ENCODE measurements at regions not wholly inside any gene's neighbourhood (a gene's known extent, or its start where the extent isn't known, plus 50 kb on each side); places are given as distances from the start of the nearest gene placed in this dataset.

- no peak for TF ChIP-seq CTCF (IDR thresholded peaks at IDR 0.05; ENCODE audit: low read depth, low read length)
- H3K4me3 ChIP-seq (ENCODE audit: low read depth, low read length) = no peak overlapping the region
Measured at GRCh38 chr5:27276119-27276518, 237.7 kb upstream of the CDH9 start.

GRCh38 chr5:27275345-27275744 is 237.0 kb upstream of the CDH9 start:
- no peak for TF ChIP-seq CTCF (IDR thresholded peaks at IDR 0.05; ENCODE audit: low read depth, low read length)
- H3K4me3 ChIP-seq (ENCODE audit: low read depth, low read length) = no peak overlapping the region

GRCh38 chr5:27269766-27270165 is 231.4 kb upstream of the CDH9 start:
- TF ChIP-seq CTCF (IDR thresholded peaks at IDR 0.05; ENCODE audit: low read depth, low read length) = no peak
- no peak overlapping the region for H3K4me3 ChIP-seq (ENCODE audit: low read depth, low read length)

GRCh38 chr5:27267209-27267824 is 228.9 kb upstream of the CDH9 start:
- no peak for TF ChIP-seq CTCF (IDR thresholded peaks at IDR 0.05; ENCODE audit: low read depth, low read length)
- no peak overlapping the region for H3K4me3 ChIP-seq (ENCODE audit: low read depth, low read length)

- H3K4me3 ChIP-seq (ENCODE audit: low read depth, low read length) = no peak overlapping the region
- no peak for TF ChIP-seq CTCF (IDR thresholded peaks at IDR 0.05; ENCODE audit: low read depth, low read length)
Measured at GRCh38 chr5:27266184-27266583, 227.8 kb upstream of the CDH9 start.

GRCh38 chr5:27257696-27258095 is 219.3 kb upstream of the CDH9 start:
- TF ChIP-seq CTCF (IDR thresholded peaks at IDR 0.05; ENCODE audit: low read depth, low read length) = no peak
- H3K4me3 ChIP-seq (ENCODE audit: low read depth, low read length) = no peak overlapping the region

- TF ChIP-seq CTCF (IDR thresholded peaks at IDR 0.05; ENCODE audit: low read depth, low read length) = no peak
- no peak overlapping the region for H3K4me3 ChIP-seq (ENCODE audit: low read depth, low read length)
Measured at GRCh38 chr5:27252911-27253310, 214.5 kb upstream of the CDH9 start.

Measured in WI38 (cell line).